ENCODE measurements at regions not wholly inside any gene's neighbourhood (a gene's known extent, or its start where the extent isn't known, plus 50 kb on each side); places are given as distances from the start of the nearest gene placed in this dataset.

GRCh38 chr2:147030966-147031720, 813.7 kb upstream of the ACVR2A start:
- no peak for TF ChIP-seq ATF3 (IDR thresholded peaks at IDR 0.05)
- TF ChIP-seq, protein P1, sequence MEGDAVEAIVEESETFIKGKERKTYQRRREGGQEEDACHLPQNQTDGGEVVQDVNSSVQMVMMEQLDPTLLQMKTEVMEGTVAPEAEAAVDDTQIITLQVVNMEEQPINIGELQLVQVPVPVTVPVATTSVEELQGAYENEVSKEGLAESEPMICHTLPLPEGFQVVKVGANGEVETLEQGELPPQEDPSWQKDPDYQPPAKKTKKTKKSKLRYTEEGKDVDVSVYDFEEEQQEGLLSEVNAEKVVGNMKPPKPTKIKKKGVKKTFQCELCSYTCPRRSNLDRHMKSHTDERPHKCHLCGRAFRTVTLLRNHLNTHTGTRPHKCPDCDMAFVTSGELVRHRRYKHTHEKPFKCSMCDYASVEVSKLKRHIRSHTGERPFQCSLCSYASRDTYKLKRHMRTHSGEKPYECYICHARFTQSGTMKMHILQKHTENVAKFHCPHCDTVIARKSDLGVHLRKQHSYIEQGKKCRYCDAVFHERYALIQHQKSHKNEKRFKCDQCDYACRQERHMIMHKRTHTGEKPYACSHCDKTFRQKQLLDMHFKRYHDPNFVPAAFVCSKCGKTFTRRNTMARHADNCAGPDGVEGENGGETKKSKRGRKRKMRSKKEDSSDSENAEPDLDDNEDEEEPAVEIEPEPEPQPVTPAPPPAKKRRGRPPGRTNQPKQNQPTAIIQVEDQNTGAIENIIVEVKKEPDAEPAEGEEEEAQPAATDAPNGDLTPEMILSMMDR (IDR thresholded peaks at IDR 0.05 in 2 of 3, conservative IDR thresholded peaks at IDR 0.05 in 1 of 3; ENCODE audit: borderline replicate concordance in 1 of 3, insufficient read depth in 1 of 3, low read depth in 2 of 3, low read length in 2 of 3) = no peak
- TF ChIP-seq, protein P2, sequence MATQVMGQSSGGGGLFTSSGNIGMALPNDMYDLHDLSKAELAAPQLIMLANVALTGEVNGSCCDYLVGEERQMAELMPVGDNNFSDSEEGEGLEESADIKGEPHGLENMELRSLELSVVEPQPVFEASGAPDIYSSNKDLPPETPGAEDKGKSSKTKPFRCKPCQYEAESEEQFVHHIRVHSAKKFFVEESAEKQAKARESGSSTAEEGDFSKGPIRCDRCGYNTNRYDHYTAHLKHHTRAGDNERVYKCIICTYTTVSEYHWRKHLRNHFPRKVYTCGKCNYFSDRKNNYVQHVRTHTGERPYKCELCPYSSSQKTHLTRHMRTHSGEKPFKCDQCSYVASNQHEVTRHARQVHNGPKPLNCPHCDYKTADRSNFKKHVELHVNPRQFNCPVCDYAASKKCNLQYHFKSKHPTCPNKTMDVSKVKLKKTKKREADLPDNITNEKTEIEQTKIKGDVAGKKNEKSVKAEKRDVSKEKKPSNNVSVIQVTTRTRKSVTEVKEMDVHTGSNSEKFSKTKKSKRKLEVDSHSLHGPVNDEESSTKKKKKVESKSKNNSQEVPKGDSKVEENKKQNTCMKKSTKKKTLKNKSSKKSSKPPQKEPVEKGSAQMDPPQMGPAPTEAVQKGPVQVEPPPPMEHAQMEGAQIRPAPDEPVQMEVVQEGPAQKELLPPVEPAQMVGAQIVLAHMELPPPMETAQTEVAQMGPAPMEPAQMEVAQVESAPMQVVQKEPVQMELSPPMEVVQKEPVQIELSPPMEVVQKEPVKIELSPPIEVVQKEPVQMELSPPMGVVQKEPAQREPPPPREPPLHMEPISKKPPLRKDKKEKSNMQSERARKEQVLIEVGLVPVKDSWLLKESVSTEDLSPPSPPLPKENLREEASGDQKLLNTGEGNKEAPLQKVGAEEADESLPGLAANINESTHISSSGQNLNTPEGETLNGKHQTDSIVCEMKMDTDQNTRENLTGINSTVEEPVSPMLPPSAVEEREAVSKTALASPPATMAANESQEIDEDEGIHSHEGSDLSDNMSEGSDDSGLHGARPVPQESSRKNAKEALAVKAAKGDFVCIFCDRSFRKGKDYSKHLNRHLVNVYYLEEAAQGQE (IDR thresholded peaks at IDR 0.05; ENCODE audit: low read depth) = no peak
- TF ChIP-seq EZH2 (IDR thresholded peaks at IDR 0.05) = no peak
- no peak for TF ChIP-seq POLR2AphosphoS5 (IDR thresholded peaks at IDR 0.05; ENCODE audit: low read depth, low read length)
- TF ChIP-seq ZNF274 (IDR thresholded peaks at IDR 0.05; ENCODE audit: low read depth, low read length) = no peak
- TF ChIP-seq POLR2A (IDR thresholded peaks at IDR 0.05; ENCODE audit: borderline replicate concordance, extremely low read depth, insufficient read depth, insufficient read length) = no peak
- no peak for TF ChIP-seq EGR1 (IDR thresholded peaks at IDR 0.05; ENCODE audit: low read depth)
- no peak for TF ChIP-seq EZH2phosphoT487 (IDR thresholded peaks at IDR 0.05; ENCODE audit: borderline replicate concordance)
